C4-2B (cell line): ENCODE measurements at regions not wholly inside any gene's neighbourhood (a gene's known extent, or its start where the extent isn't known, plus 50 kb on each side); places are given as distances from the start of the nearest gene placed in this dataset.

Experiments used
- H3K27ac ChIP-seq: fragments of 450-650 bp; 2 replicates; pipeline ENCODE4 v1.5.1; 2017
- CTCF ChIP-seq: fragments of 450-650 bp; conservative IDR thresholded peaks from 2 replicates; pipeline ENCODE4 v1.5.1; 2017; ENCODE audit warnings: mild to moderate bottlenecking
- ZFX ChIP-seq: fragments of 450-650 bp; IDR thresholded peaks from 2 replicates; pipeline ENCODE4 v1.6.1; 2017

- TF ChIP-seq CTCF (no peak), ZFX (no peak)
- H3K27ac ChIP-seq = no peak overlapping the region
Observed at GRCh38 chr12:93072340-93072739, 143.2 kb upstream of the EEA1 start.

GRCh38 chr12:93073324-93073723 is 144.2 kb upstream of the EEA1 start:
- H3K27ac ChIP-seq = no peak overlapping the region
- TF ChIP-seq ZFX = no peak
- TF ChIP-seq CTCF = no peak

- TF ChIP-seq ZFX = no peak
- TF ChIP-seq CTCF = no peak
Observed at GRCh38 chr12:93078059-93078458, 149.0 kb upstream of the EEA1 start.

DNA sequence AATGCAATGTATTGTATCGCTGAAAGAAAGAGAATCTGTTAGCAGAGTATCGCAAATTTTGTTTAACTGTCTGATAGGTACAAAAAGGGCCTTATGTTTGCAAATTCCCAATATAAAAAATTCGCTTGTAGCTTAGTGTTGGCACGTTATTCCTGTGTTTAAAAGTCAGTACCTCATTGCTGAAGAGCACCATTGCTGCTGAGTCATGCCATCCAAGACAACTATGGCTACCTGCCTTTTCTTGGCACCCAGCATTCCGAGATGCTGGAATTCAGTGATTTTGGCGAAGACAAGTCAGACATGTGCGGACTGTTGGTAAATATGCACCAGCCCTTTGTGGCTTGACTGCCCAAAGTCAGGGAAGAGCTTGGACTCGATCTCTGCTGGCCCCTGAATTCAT is 149.5 kb upstream of the EEA1 start:
- no peak overlapping the region for H3K27ac ChIP-seq
- TF ChIP-seq ZFX (no peak), CTCF (no peak)

More at GRCh38 chr12:93078059-93078458, 149.0 kb upstream of the EEA1 start:
- no peak overlapping the region for H3K27ac ChIP-seq

- H3K27ac ChIP-seq = no peak overlapping the region
- TF ChIP-seq ZFX (no peak), CTCF (no peak)
Observed at GRCh38 chr12:93079271-93079670, 150.2 kb upstream of the EEA1 start.

GRCh38 chr12:93079976-93080375 is 150.9 kb upstream of the EEA1 start:
- no peak for TF ChIP-seq ZFX
- no peak overlapping the region for H3K27ac ChIP-seq

- H3K27ac ChIP-seq = no peak overlapping the region
- TF ChIP-seq CTCF (no peak), ZFX (no peak)
Observed at GRCh38 chr12:93080452-93080851, 151.4 kb upstream of the EEA1 start.

DNA sequence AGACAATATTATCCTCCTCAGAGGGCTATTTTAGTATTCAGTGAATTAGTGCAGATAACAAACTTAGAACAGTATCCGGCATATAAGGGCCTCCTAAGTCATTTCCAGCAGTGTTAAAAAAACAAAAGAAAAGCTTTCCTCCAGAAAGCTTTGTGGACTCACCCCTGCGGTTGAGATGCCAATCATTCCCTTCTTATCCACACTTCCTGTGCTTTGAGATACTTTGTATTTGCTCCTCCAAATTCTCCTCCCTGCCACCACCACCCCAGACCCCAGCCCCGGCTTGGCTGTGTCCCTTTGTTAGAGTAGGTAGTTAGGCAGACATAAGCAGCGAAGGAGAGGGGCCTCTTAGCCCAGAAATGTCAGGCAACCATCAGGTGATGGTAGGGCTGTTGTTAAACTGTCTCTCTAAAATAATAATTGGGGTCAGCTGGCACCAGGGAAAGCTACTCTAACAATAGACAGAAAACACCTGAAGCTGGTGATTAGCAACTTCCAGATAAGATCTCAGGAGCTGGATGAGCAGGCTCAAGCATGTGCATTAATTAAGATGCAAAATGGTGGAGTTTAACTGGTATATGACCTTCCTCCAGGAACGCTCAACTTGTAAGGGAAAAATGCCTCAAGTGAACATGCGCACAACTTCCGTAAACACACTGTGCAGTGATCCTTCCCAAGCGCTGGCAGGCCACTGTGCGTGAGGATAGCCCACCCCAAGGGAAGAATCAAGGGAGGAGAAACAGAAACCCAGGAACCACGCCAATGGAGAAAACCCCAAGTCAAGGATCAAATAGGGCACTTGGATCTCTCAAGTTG is 152.1 kb upstream of the EEA1 start:
- TF ChIP-seq CTCF (no peak), ZFX (no peak)
- H3K27ac ChIP-seq = peak overlapping the region; percentile 69
